IMR-90 (cell line): ENCODE measurements at regions not wholly inside any gene's neighbourhood (a gene's known extent, or its start where the extent isn't known, plus 50 kb on each side); places are given as distances from the start of the nearest gene placed in this dataset.

ENCODE experiments used
- ATAC-seq: fragments of 200-7000 bp; cut with Tn5 transposase; 2 replicates; pipeline ENCODE4 v1.9.1; 2020; ENCODE audit warnings: low read depth, mild to moderate bottlenecking, moderate library complexity
- BruUV-seq: library from RNA; stranded (reverse); fragments of 400-500 nt; replicated peaks from 2 replicates; lab custom pipeline; 2021; lab: Mats Ljungman, UMichigan
- CTCF ChIA-PET: fragments of 300-600 bp; formaldehyde crosslinking; extraction: SDS; loops from one replicate; lab custom pipeline; 2021; ENCODE audit warnings: antibody characterized with exemption; lab: Yijun Ruan, JAX
- POLR2A ChIA-PET: fragments of 300-600 bp; sonication (Branson Sonifier 250); formaldehyde crosslinking; loops from one replicate; lab custom pipeline; 2022; ENCODE audit warnings: antibody characterized with exemption; ENCODE audit not compliant: unreplicated experiment; lab: Charles Lee
- DNase-seq: peaks from one replicate; pipeline ENCODE4 v3.0.0; 2013
- H2AFZ ChIP-seq: replicated peaks from 2 replicates; pipeline ENCODE3; 2013; ENCODE audit warnings: low read length, mild to moderate bottlenecking; ENCODE audit not compliant: poor library complexity
- H2AK5ac ChIP-seq: 2 replicates; pipeline ENCODE4 v1.6.1; 2013; ENCODE audit warnings: low read depth, low read length, inconsistent platforms
- H2AK9ac ChIP-seq: replicated peaks from 2 replicates; pipeline ENCODE3; 2013; ENCODE audit warnings: mild to moderate bottlenecking, low read depth, low read length, moderate library complexity; ENCODE audit not compliant: poor library complexity
- H2BK120ac ChIP-seq: 2 replicates; pipeline ENCODE4 v1.6.1; 2013; ENCODE audit warnings: low read depth, low read length, inconsistent platforms
- H2BK15ac ChIP-seq: 3 replicates; pipeline ENCODE4 v1.6.1; 2013; ENCODE audit warnings: low read depth, low read length, inconsistent platforms
- H2BK20ac ChIP-seq: 2 replicates; pipeline ENCODE4 v1.6.1; 2013; ENCODE audit warnings: low read depth, mild to moderate bottlenecking, inconsistent platforms, low read length, moderate library complexity
- H2BK5ac ChIP-seq: 2 replicates; pipeline ENCODE4 v1.6.1; 2013; ENCODE audit warnings: mild to moderate bottlenecking, low read depth, low read length, inconsistent platforms; ENCODE audit not compliant: poor library complexity, severe bottlenecking
- H3K14ac ChIP-seq: replicated peaks from 2 replicates; pipeline ENCODE4 v1.6.1; 2013; ENCODE audit warnings: low read depth, low read length, inconsistent platforms
- H3K18ac ChIP-seq: 2 replicates; pipeline ENCODE4 v1.6.1; 2013; ENCODE audit warnings: low read depth, low read length, control low read depth
- H3K23ac ChIP-seq: 2 replicates; pipeline ENCODE4 v1.6.1; 2013; ENCODE audit warnings: low read depth, low read length, inconsistent platforms
- H3K27ac ChIP-seq: 2 replicates; pipeline ENCODE4 v1.5.1; 2013; ENCODE audit warnings: mild to moderate bottlenecking, control low read depth, low read length; ENCODE audit not compliant: insufficient read depth
- H3K27me3 ChIP-seq: 2 replicates; pipeline ENCODE4 v1.6.1; 2013; ENCODE audit warnings: low read length; ENCODE audit not compliant: control insufficient read depth, insufficient read depth
- H3K36me3 ChIP-seq: 2 replicates; pipeline ENCODE4 v1.6.1; 2013; ENCODE audit warnings: low read length, mixed read lengths; ENCODE audit not compliant: control insufficient read depth, insufficient read depth
- H3K4ac ChIP-seq: 2 replicates; pipeline ENCODE4 v1.6.1; 2013; ENCODE audit warnings: low read depth, low read length, inconsistent platforms
- H3K4me1 ChIP-seq: 2 replicates; pipeline ENCODE4 v1.6.1; 2013; ENCODE audit warnings: low read length, mixed read lengths; ENCODE audit not compliant: control insufficient read depth, insufficient read depth
- H3K4me2 ChIP-seq: 2 replicates; pipeline ENCODE4 v1.6.1; 2013; ENCODE audit warnings: low read depth, mild to moderate bottlenecking, control low read depth, low read length, moderate library complexity
- H3K4me3 ChIP-seq: 2 replicates; pipeline ENCODE4 v1.5.1; 2013; ENCODE audit warnings: low read depth, mild to moderate bottlenecking, control low read depth, low read length, moderate library complexity; ENCODE audit not compliant: insufficient read depth
- H3K56ac ChIP-seq: 2 replicates; pipeline ENCODE4 v1.6.1; 2013; ENCODE audit warnings: low read length, inconsistent platforms; ENCODE audit not compliant: insufficient read depth; ENCODE audit errors: extremely low read depth
- H3K79me1 ChIP-seq, 2 experiments: 2 replicates each; pipeline ENCODE4 v1.6.1; 2013; ENCODE audit warnings: low read length in 2 of 2, inconsistent platforms in 1 of 2, low read depth in 1 of 2
- H3K9ac ChIP-seq: 2 replicates; pipeline ENCODE4 v1.6.1; 2013; ENCODE audit warnings: low read depth, low read length, control low read depth
- H3K9me1 ChIP-seq: 2 replicates; pipeline ENCODE4 v1.6.1; 2013; ENCODE audit warnings: low read length, inconsistent platforms; ENCODE audit not compliant: insufficient read depth
- H3K9me3 ChIP-seq: 2 replicates; pipeline ENCODE4 v1.6.1; 2013; ENCODE audit warnings: low read length; ENCODE audit not compliant: control insufficient read depth, insufficient read depth
- H4K20me1 ChIP-seq: 2 replicates; pipeline ENCODE4 v1.6.1; 2013; ENCODE audit warnings: low read length, inconsistent platforms; ENCODE audit not compliant: insufficient read depth
- H4K5ac ChIP-seq: 2 replicates; pipeline ENCODE4 v1.6.1; 2013; ENCODE audit warnings: mild to moderate bottlenecking, low read depth, low read length, control low read depth
- H4K8ac ChIP-seq, 2 experiments: 2 replicates each; pipeline ENCODE4 v1.6.1; 2013; ENCODE audit warnings: low read depth in 2 of 2, low read length in 2 of 2, control low read depth in 1 of 2, inconsistent platforms in 1 of 2
- H4K91ac ChIP-seq: 2 replicates; pipeline ENCODE4 v1.6.1; 2013; ENCODE audit warnings: low read depth, low read length, inconsistent platforms; ENCODE audit not compliant: insufficient read depth
- BHLHE40 ChIP-seq: fragments of 150-350 bp; IDR thresholded peaks from 2 replicates; pipeline ENCODE4 v1.6.1; 2016; ENCODE audit warnings: mild to moderate bottlenecking, low read depth, low read length
- CEBPB ChIP-seq: IDR thresholded peaks from 2 replicates; pipeline ENCODE4 v1.6.1; 2012; ENCODE audit warnings: low read depth, low read length, improper control_type of control experiment
- CHD1 ChIP-seq: IDR thresholded peaks from 2 replicates; pipeline ENCODE4 v1.6.1; 2012; ENCODE audit warnings: low read depth, low read length, improper control_type of control experiment
- CTCF ChIP-seq: conservative IDR thresholded peaks from 2 replicates; pipeline ENCODE4 v1.5.1; 2012; ENCODE audit warnings: mild to moderate bottlenecking, low read depth, low read length, improper control_type of control experiment
- FOS ChIP-seq: fragments of 150-350 bp; IDR thresholded peaks from 2 replicates; pipeline ENCODE4 v1.6.1; 2016; ENCODE audit warnings: low read depth, low read length
- MAFK ChIP-seq: IDR thresholded peaks from 2 replicates; pipeline ENCODE4 v1.6.1; 2012; ENCODE audit warnings: low read depth, low read length, improper control_type of control experiment
- MAZ ChIP-seq: IDR thresholded peaks from 2 replicates; pipeline ENCODE4 v1.6.1; 2012; ENCODE audit warnings: low read depth, mild to moderate bottlenecking, low read length, improper control_type of control experiment, moderate library complexity, borderline replicate concordance
- MXI1 ChIP-seq: IDR thresholded peaks from 2 replicates; pipeline ENCODE4 v1.6.1; 2012; ENCODE audit warnings: low read depth, mild to moderate bottlenecking, low read length, moderate library complexity, borderline replicate concordance
- NFE2L2 ChIP-seq: fragments of 150-350 bp; IDR thresholded peaks from 2 replicates; pipeline ENCODE4 v1.6.1; 2016; ENCODE audit warnings: low read depth, mild to moderate bottlenecking, low read length
- POLR2A ChIP-seq: IDR thresholded peaks from 2 replicates; pipeline ENCODE4 v1.6.1; 2012; ENCODE audit warnings: mild to moderate bottlenecking, low read depth, low read length
- RCOR1 ChIP-seq: IDR thresholded peaks from 2 replicates; pipeline ENCODE4 v1.6.1; 2012; ENCODE audit warnings: mild to moderate bottlenecking, low read length, improper control_type of control experiment; ENCODE audit not compliant: insufficient replicate concordance
- RFX5 ChIP-seq: IDR thresholded peaks from 2 replicates; pipeline ENCODE4 v1.8.0; 2012; ENCODE audit warnings: low read depth, mild to moderate bottlenecking, low read length, moderate library complexity
- SMC3 ChIP-seq: fragments of 150-350 bp; IDR thresholded peaks from 2 replicates; pipeline ENCODE4 v1.6.1; 2016; ENCODE audit warnings: low read depth, mild to moderate bottlenecking, antibody characterized with exemption, low read length, moderate library complexity
- dilution Hi-C: fragments of 300-500 bp; cut with HindIII; formaldehyde crosslinking; loops from one replicate; pipeline ENCODE4 v1.14.3; 2018; ENCODE audit warnings: low sequenced_read_pairs; ENCODE audit not compliant: unreplicated experiment
- in situ Hi-C: fragments of 300-500 bp; cut with MboI; formaldehyde crosslinking; loops from 3 replicates; pipeline ENCODE4 v1.14.3; 2019; ENCODE audit warnings: low sequenced_read_pairs, inconsistent platforms, mixed read lengths
- intact Hi-C: fragments of 100-400 bp; cut with micrococcal nuclease; formaldehyde crosslinking; loops from 2 replicates; pipeline ENCODE4 v1.10.0; 2022
- TF ChIP-seq, protein P1 (sequence below): fragments of 150-350 bp; IDR thresholded peaks from 2 replicates; pipeline ENCODE4 v1.6.1; 2016; ENCODE audit warnings: low read depth, mild to moderate bottlenecking, low read length, moderate library complexity, borderline replicate concordance
- TF ChIP-seq, protein P2 (sequence below): fragments of 150-350 bp; IDR thresholded peaks from 2 replicates; pipeline ENCODE4 v1.6.1; 2017; ENCODE audit warnings: mild to moderate bottlenecking, antibody characterized with exemption, low read length, low read depth

DNA sequence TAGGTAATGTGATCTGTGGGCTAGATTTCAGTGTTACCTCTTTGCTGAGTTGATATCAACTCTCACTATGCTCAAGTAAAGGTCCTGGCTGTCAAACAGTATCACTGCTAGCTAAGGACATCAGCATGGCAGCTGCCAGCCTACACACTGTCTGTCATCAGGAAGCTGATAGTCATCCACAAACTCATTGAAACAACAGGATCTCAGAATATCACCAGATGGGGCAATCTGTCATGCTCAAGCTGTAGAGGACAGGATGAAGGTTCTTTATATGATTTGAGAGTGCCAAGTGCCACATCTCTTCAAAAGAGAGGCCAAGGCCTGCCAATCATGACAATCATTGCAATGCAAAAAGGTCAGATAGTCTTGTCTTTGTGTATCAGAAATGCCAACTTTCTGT, 811.5 kb upstream of the SEL1L start:
- Histone ChIP-seq H4K20me1 (no peaks in the 10 kb centered on the region), H3K27ac (no peak overlapping the region), H3K23ac (no peak overlapping the region), H2BK120ac (no peak overlapping the region), H4K5ac (no peak overlapping the region), H3K4ac (no peak overlapping the region), H4K91ac (no peak overlapping the region), H2BK20ac (no peak overlapping the region), H2AFZ (no peak overlapping the region), H2BK5ac (no peak overlapping the region), H2AK9ac (no peak overlapping the region), H2BK15ac (no peak overlapping the region), H3K27me3 (no peaks in the 10 kb centered on the region), H4K8ac (no peak overlapping the region), H3K14ac (no peak overlapping the region), H3K56ac (no peak overlapping the region), H2AK5ac (no peak overlapping the region), H3K4me3 (no peak overlapping the region), H3K9me3 (peaks cover 12% of the 10 kb centered on the region), H3K36me3 (no peaks in the 10 kb centered on the region), H3K18ac (no peak overlapping the region), H3K9ac (no peak overlapping the region), H3K4me1 (no peaks in the 10 kb centered on the region), H3K9me1 (no peaks in the 10 kb centered on the region), H3K4me2 (no peak overlapping the region), H3K79me1 (no peaks in the 10 kb centered on the region)
- no peak for TF ChIP-seq RFX5
- no peak for TF ChIP-seq BHLHE40
- TF ChIP-seq, protein P1, sequence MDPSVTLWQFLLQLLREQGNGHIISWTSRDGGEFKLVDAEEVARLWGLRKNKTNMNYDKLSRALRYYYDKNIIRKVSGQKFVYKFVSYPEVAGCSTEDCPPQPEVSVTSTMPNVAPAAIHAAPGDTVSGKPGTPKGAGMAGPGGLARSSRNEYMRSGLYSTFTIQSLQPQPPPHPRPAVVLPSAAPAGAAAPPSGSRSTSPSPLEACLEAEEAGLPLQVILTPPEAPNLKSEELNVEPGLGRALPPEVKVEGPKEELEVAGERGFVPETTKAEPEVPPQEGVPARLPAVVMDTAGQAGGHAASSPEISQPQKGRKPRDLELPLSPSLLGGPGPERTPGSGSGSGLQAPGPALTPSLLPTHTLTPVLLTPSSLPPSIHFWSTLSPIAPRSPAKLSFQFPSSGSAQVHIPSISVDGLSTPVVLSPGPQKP = no peak
- no peak for TF ChIP-seq MXI1
- TF ChIP-seq MAZ = no peak
- no peak for TF ChIP-seq RCOR1
- no peak for TF ChIP-seq SMC3
- no peak for TF ChIP-seq CTCF
- TF ChIP-seq CEBPB = no peak
- TF ChIP-seq POLR2A = no peak
- no peak for TF ChIP-seq NFE2L2
- TF ChIP-seq, protein P2, sequence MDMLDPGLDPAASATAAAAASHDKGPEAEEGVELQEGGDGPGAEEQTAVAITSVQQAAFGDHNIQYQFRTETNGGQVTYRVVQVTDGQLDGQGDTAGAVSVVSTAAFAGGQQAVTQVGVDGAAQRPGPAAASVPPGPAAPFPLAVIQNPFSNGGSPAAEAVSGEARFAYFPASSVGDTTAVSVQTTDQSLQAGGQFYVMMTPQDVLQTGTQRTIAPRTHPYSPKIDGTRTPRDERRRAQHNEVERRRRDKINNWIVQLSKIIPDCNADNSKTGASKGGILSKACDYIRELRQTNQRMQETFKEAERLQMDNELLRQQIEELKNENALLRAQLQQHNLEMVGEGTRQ = no peak
- no peak for TF ChIP-seq CHD1
- TF ChIP-seq MAFK = no peak
- no peak for TF ChIP-seq FOS
- CTCF ChIA-PET = no interaction called here
- no peak for DNase-seq
- in situ Hi-C loops (no loop called here), intact Hi-C loops (no loop called here), dilution Hi-C loops (no loop called here)
- no peak for ATAC-seq
- BruUV-seq = no TSS peak
- POLR2A ChIA-PET = no interaction called here
